ENCODE measurements at regions not wholly inside any gene's neighbourhood (a gene's known extent, or its start where the extent isn't known, plus 50 kb on each side); places are given as distances from the start of the nearest gene placed in this dataset.

GRCh38 chrX:79444694-79445210 lies 77.6 kb upstream of the ITM2A start:
- no peak overlapping the region for H3K4me3 Mint-ChIP-seq
- TF ChIP-seq CTCF (conservative IDR thresholded peaks at IDR 0.05): no peak
- Histone ChIP-seq H3K27me3 (ENCODE audit: control insufficient read depth, insufficient read depth, low read length, poor library complexity, severe bottlenecking) (no peaks in the 10 kb centered on the region), H3K4me3 (ENCODE audit: low read length) (no peak overlapping the region), H3K9me3 (ENCODE audit: control insufficient read depth, low read length) (no peaks in the 10 kb centered on the region), H3K36me3 (ENCODE audit: control insufficient read depth, insufficient read depth, low read length) (no peaks in the 10 kb centered on the region), H3K27ac (ENCODE audit: low read depth, low read length) (no peak overlapping the region), H3K9ac (ENCODE audit: extremely low read depth, low read length, poor library complexity, severe bottlenecking) (no peak overlapping the region), H3K4me1 (ENCODE audit: control insufficient read depth, insufficient read depth, low read length) (no peaks in the 10 kb centered on the region)
- no peaks in the 10 kb centered on the region for H3K4me1 Mint-ChIP-seq
- peaks cover 34% of the 10 kb centered on the region for H3K9me3 Mint-ChIP-seq
- H3K36me3 Mint-ChIP-seq (ENCODE audit: low read depth): no peaks in the 10 kb centered on the region
- 78% methylated on average over 3 of the region's 3 CpGs; no CpG with 5 or more reads in 1 of the 2 experiments for WGBS, 2 experiments (ENCODE audit: insufficient coverage in 1 of 2, insufficient read length in 1 of 2)
- H3K27me3 Mint-ChIP-seq (ENCODE audit: insufficient read depth): no peaks in the 10 kb centered on the region
- no peak for DNase-seq
- H3K27ac Mint-ChIP-seq: no peak overlapping the region

- Mint-ChIP-seq H3K36me3 (ENCODE audit: low read depth) (no peaks in the 10 kb centered on the region), H3K4me1 (no peaks in the 10 kb centered on the region), H3K27ac (no peak overlapping the region), H3K27me3 (ENCODE audit: insufficient read depth) (no peaks in the 10 kb centered on the region), H3K9me3 (peaks cover 38% of the 10 kb centered on the region), H3K4me3 (no peak overlapping the region)
- DNase-seq: no peak
- H3K4me3 ChIP-seq (ENCODE audit: low read length): no peak overlapping the region
- WGBS, 2 experiments (ENCODE audit: insufficient coverage in 1 of 2, insufficient read length in 1 of 2): 100% methylated on average over 1 of the region's 1 CpG; no CpG with 5 or more reads in 1 of the 2 experiments
- H3K27me3 ChIP-seq (ENCODE audit: control insufficient read depth, insufficient read depth, low read length, poor library complexity, severe bottlenecking): no peaks in the 10 kb centered on the region
- no peaks in the 10 kb centered on the region for H3K4me1 ChIP-seq (ENCODE audit: control insufficient read depth, insufficient read depth, low read length)
- H3K9me3 ChIP-seq (ENCODE audit: control insufficient read depth, low read length): no peaks in the 10 kb centered on the region
- no peak for TF ChIP-seq CTCF (conservative IDR thresholded peaks at IDR 0.05)
- no peaks in the 10 kb centered on the region for H3K36me3 ChIP-seq (ENCODE audit: control insufficient read depth, insufficient read depth, low read length)
- no peak overlapping the region for H3K27ac ChIP-seq (ENCODE audit: low read depth, low read length)
- H3K9ac ChIP-seq (ENCODE audit: extremely low read depth, low read length, poor library complexity, severe bottlenecking): no peak overlapping the region
Measured at GRCh38 chrX:79443121-79443520, 76.0 kb upstream of the ITM2A start.

- Histone ChIP-seq H3K4me3 (ENCODE audit: low read length) (no peak overlapping the region), H3K9ac (ENCODE audit: extremely low read depth, low read length, poor library complexity, severe bottlenecking) (no peak overlapping the region), H3K36me3 (ENCODE audit: control insufficient read depth, insufficient read depth, low read length) (no peaks in the 10 kb centered on the region), H3K27me3 (ENCODE audit: control insufficient read depth, insufficient read depth, low read length, poor library complexity, severe bottlenecking) (no peaks in the 10 kb centered on the region), H3K27ac (ENCODE audit: low read depth, low read length) (no peak overlapping the region), H3K4me1 (ENCODE audit: control insufficient read depth, insufficient read depth, low read length) (no peaks in the 10 kb centered on the region), H3K9me3 (ENCODE audit: control insufficient read depth, low read length) (no peaks in the 10 kb centered on the region)
- Mint-ChIP-seq H3K4me3 (no peak overlapping the region), H3K27ac (no peak overlapping the region), H3K4me1 (no peaks in the 10 kb centered on the region), H3K9me3 (peaks cover 52% of the 10 kb centered on the region), H3K36me3 (ENCODE audit: low read depth) (no peaks in the 10 kb centered on the region), H3K27me3 (ENCODE audit: insufficient read depth) (no peaks in the 10 kb centered on the region)
- no peak for DNase-seq
- TF ChIP-seq CTCF (conservative IDR thresholded peaks at IDR 0.05): no peak
- WGBS, 2 experiments (ENCODE audit: insufficient coverage in 1 of 2, insufficient read length in 1 of 2): 83 to 93% methylated on average over 1 to 5 of the region's 5 CpGs
Measured at GRCh38 chrX:79440336-79440735, 73.2 kb upstream of the ITM2A start.
